Esophagus squamous epithelium (tissue), 5 donors: ENCODE measurements at regions not wholly inside any gene's neighbourhood (a gene's known extent, or its start where the extent isn't known, plus 50 kb on each side); places are given as distances from the start of the nearest gene placed in this dataset.

Experiments used
- DNase-seq: peaks from one replicate; lab custom pipeline; 2025; lab: John Stamatoyannopoulos, UW
- H3K27ac ChIP-seq, 4 donors: fragments of 200-600 bp; sonication (generic); one replicate each; pipeline ENCODE4 v1.5.1; 2016 to 2019; ENCODE audit warnings: mild to moderate bottlenecking in 1 of 4
- H3K27me3 ChIP-seq, 4 donors: fragments of 200-600 bp; sonication (generic); 1 replicate in 3 of 4; 2 replicates in 1 of 4; pipeline versions ENCODE4 v1.5.1 to v1.6.0; 2017 to 2021; ENCODE audit warnings: antibody characterized with exemption in 1 of 4
- H3K36me3 ChIP-seq, 3 donors: fragments of 200-600 bp; sonication (generic); one replicate each; pipeline ENCODE4 v1.5.1; 2016 to 2019
- H3K4me1 ChIP-seq, 3 donors: fragments of 200-600 bp; sonication (generic); one replicate each; pipeline ENCODE4 v1.5.1; 2017 to 2019
- H3K4me3 ChIP-seq, 4 donors: fragments of 200-600 bp; sonication (generic); 1 replicate in 3 of 4; 2 replicates in 1 of 4; pipeline ENCODE4 v1.5.1; 2016 to 2019; ENCODE audit warnings: mild to moderate bottlenecking in 2 of 4, moderate library complexity in 1 of 4
- H3K9me3 ChIP-seq, 3 donors: fragments of 200-600 bp; sonication (generic); one replicate each; pipeline ENCODE4 v1.5.1; 2016 to 2019
- CTCF ChIP-seq, 6 experiments: fragments of 450-650 bp in 4 of 6; fragments of 200-600 bp in 2 of 6; sonication (generic) in 2 of 6; IDR thresholded peaks; one replicate each; pipeline ENCODE4 v1.5.1; 2016 to 2019; ENCODE audit warnings: antibody characterized with exemption in 6 of 6, mild to moderate bottlenecking in 4 of 6, moderate library complexity in 4 of 6
- POLR2A ChIP-seq, 4 donors: fragments of 450-650 bp; IDR thresholded peaks; one replicate each; pipeline ENCODE4 v1.6.1; 2017; ENCODE audit warnings: antibody characterized with exemption in 4 of 4, mild to moderate bottlenecking in 4 of 4, moderate library complexity in 3 of 4
- WGBS, 2 donors: methylation state at CpG; one replicate each; pipeline ENCODE4 v1.1.5; 2018; 5-methylcytosine and 5-hydroxymethylcytosine counted together
- intact Hi-C: fragments of 100-400 bp; cut with DNase I; formaldehyde crosslinking; loops from one replicate; pipeline ENCODE4 v1.15.0; 2022
- donor health status: DM: yes; HTN: yes; CAD: no.

- H3K27ac ChIP-seq: no peak overlapping the region
- no peak for TF ChIP-seq CTCF (IDR thresholded peaks at IDR 0.05)
- no peak for TF ChIP-seq POLR2A (IDR thresholded peaks at IDR 0.05)
- 89 to 100% methylated on average over 1 of the region's 1 CpG for WGBS, 2 donors
- no peaks in the 10 kb centered on the region for H3K36me3 ChIP-seq
- no peaks in the 10 kb centered on the region for H3K4me1 ChIP-seq
- H3K4me3 ChIP-seq: no peak overlapping the region
- no peak for DNase-seq
- H3K27me3 ChIP-seq: no peaks in the 10 kb centered on the region
- H3K9me3 ChIP-seq: no peaks in the 10 kb centered on the region
- intact Hi-C loops: no loop called here
Observed at GRCh38 chr16:60816461-60816860, 1219.8 kb downstream of the CDH8 start.

DNA sequence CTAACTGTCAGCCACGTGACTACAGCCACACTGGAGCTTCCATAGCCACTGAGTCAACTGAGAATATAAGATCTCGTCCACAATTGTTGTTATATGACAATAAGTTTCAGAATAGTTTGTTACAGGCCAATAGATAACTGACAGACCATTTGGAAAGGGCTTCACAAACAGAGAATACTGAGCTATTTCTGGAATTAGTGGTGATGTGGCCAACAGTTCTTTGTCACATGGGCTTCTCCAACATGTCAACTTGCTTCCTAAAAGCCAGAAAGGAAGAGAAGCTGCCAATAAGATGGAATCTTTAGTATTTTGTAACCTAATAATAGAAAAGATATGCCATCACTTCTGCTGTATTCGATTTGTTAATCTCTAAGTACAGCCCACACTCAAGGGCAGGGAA is 1220.4 kb downstream of the CDH8 start:
- no peaks in the 10 kb centered on the region for H3K36me3 ChIP-seq
- intact Hi-C loops: no loop called here
- WGBS, 2 donors: 40 to 45% methylated on average over 3 of the region's 3 CpGs
- no peaks in the 10 kb centered on the region for H3K4me1 ChIP-seq
- H3K27me3 ChIP-seq: no peaks in the 10 kb centered on the region
- no peak overlapping the region for H3K27ac ChIP-seq
- TF ChIP-seq CTCF (IDR thresholded peaks at IDR 0.05): no peak
- TF ChIP-seq POLR2A (IDR thresholded peaks at IDR 0.05): no peak
- H3K4me3 ChIP-seq: no peak overlapping the region
- no peaks in the 10 kb centered on the region for H3K9me3 ChIP-seq
- no peak for DNase-seq

DNA sequence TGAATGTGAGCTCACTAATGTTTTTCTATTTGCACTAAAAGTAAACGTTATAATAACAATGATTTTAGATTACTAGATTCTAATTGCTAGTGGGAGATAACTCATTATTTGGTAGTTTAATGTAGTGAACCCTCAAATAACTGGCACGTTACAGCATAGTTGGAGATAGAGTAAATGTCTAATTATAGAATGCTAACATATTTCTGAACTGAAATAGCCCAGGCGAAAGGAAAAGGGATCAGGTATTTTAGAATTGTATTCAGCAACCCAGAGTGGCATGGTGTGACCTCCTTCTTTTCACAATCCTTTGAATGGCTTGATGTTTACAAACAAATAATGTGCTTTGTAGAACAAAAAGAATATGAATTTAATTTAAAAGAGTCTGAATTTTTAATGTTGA is 1221.2 kb downstream of the CDH8 start:
- Histone ChIP-seq H3K36me3 (no peaks in the 10 kb centered on the region), H3K4me3 (no peak overlapping the region), H3K27ac (no peak overlapping the region), H3K27me3 (no peaks in the 10 kb centered on the region), H3K4me1 (no peaks in the 10 kb centered on the region), H3K9me3 (no peaks in the 10 kb centered on the region)
- no peak for DNase-seq
- intact Hi-C loops: no loop called here
- TF ChIP-seq POLR2A (IDR thresholded peaks at IDR 0.05) (no peak), CTCF (IDR thresholded peaks at IDR 0.05) (no peak)
- WGBS, 2 donors: 50 to 56% methylated on average over 3 of the region's 3 CpGs

GRCh38 chr16:60811657-60812056 is 1224.6 kb downstream of the CDH8 start:
- intact Hi-C loops: no loop called here
- Histone ChIP-seq H3K9me3 (no peaks in the 10 kb centered on the region), H3K27me3 (no peaks in the 10 kb centered on the region), H3K4me3 (no peak overlapping the region), H3K36me3 (no peaks in the 10 kb centered on the region), H3K4me1 (no peaks in the 10 kb centered on the region), H3K27ac (no peak overlapping the region)
- DNase-seq: no peak
- TF ChIP-seq CTCF (IDR thresholded peaks at IDR 0.05) (no peak), POLR2A (IDR thresholded peaks at IDR 0.05) (no peak)

DNA sequence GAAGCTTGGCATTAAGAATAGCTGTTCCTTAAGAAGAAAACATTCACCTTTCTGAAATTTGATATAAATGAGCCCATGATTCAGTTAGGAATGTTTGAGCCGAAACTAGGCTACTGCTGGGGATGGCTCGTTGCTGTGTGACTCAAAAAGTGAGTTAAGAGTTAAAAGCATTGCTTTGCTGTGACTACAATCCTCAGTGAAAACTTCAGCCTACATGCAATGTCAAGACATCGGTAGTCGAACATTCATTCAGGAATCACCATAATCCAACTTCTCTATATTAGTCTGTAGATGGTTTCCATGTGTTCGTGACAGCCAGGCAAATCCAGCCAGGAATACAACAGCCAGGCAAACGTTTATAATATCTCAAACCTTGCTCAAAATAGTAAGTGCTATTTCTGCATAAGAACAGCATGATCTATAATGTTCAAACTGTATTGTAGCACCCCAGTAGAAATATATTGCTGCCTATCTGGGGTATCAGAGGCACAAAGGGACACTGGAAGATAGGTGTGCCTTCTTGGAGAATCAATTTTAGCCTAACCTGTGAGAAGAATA is 1225.1 kb downstream of the CDH8 start:
- H3K36me3 ChIP-seq: no peaks in the 10 kb centered on the region
- WGBS, 2 donors: 47 to 50% methylated on average over 6 of the region's 6 CpGs
- TF ChIP-seq POLR2A (IDR thresholded peaks at IDR 0.05) (no peak), CTCF (IDR thresholded peaks at IDR 0.05) (no peak)
- no peaks in the 10 kb centered on the region for H3K9me3 ChIP-seq
- no peak overlapping the region for H3K4me3 ChIP-seq
- H3K27ac ChIP-seq: no peak overlapping the region
- DNase-seq: no peak
- intact Hi-C loops: no loop called here
- H3K27me3 ChIP-seq: no peaks in the 10 kb centered on the region
- no peaks in the 10 kb centered on the region for H3K4me1 ChIP-seq
